HAP-1 (cell line): ENCODE measurements at regions not wholly inside any gene's neighbourhood (a gene's known extent, or its start where the extent isn't known, plus 50 kb on each side); places are given as distances from the start of the nearest gene placed in this dataset.

Experiments
- DNase-seq, 2 experiments: peaks; one replicate each; pipeline ENCODE4 v3.0.0-alpha.2; 2016 to 2020; ENCODE audit warnings: low spot score in 2 of 2
- H3K27me3 ChIP-seq: fragments of 250-450 bp; sonication (Bioruptor Pico); 2 replicates; pipeline ENCODE4 v1.5.1; 2020; ENCODE audit warnings: low read depth, mild to moderate bottlenecking, moderate library complexity
- H3K36me3 ChIP-seq: fragments of 250-450 bp; sonication (Bioruptor Pico); replicated peaks from 2 replicates; pipeline ENCODE4 v1.5.1; 2020; ENCODE audit warnings: mild to moderate bottlenecking
- H3K4me1 ChIP-seq: fragments of 250-450 bp; sonication (Bioruptor Pico); 2 replicates; pipeline ENCODE4 v1.5.1; 2020; ENCODE audit warnings: mild to moderate bottlenecking
- H3K4me3 ChIP-seq: fragments of 250-450 bp; sonication (Bioruptor Pico); 2 replicates; pipeline ENCODE4 v1.5.1; 2020; ENCODE audit warnings: mild to moderate bottlenecking, moderate library complexity
- H3K9me3 ChIP-seq: fragments of 250-450 bp; sonication (Bioruptor Pico); 2 replicates; pipeline ENCODE4 v1.5.1; 2020; ENCODE audit warnings: mild to moderate bottlenecking, moderate library complexity
- in situ Hi-C: fragments of 300-500 bp; cut with MboI; formaldehyde crosslinking; loops from 3 replicates; pipeline ENCODE4 v1.14.3; 2020; ENCODE audit warnings: low sequenced_read_pairs, inconsistent platforms, mixed read lengths

GRCh38 chr3:63037116-63037515 lies 161.9 kb upstream of the CADPS start:
- in situ Hi-C loops: no loop called here
- H3K36me3 ChIP-seq: no peaks in the 10 kb centered on the region
- no peak for DNase-seq

GRCh38 chr3:63042833-63043232 lies 167.6 kb upstream of the CADPS start:
- in situ Hi-C loops: no loop called here
- Histone ChIP-seq H3K9me3 (no peaks in the 10 kb centered on the region), H3K36me3 (no peaks in the 10 kb centered on the region), H3K27me3 (no peaks in the 10 kb centered on the region; the same call in 1 of the 2 replicates), H3K4me1 (no peaks in the 10 kb centered on the region), H3K4me3 (no peak overlapping the region)
- no peak for DNase-seq

More at GRCh38 chr3:63037116-63037515, 161.9 kb upstream of the CADPS start:
- no peaks in the 10 kb centered on the region for H3K4me1 ChIP-seq
- H3K4me3 ChIP-seq: no peak overlapping the region
- H3K27me3 ChIP-seq: no peaks in the 10 kb centered on the region; the same call in 1 of the 2 replicates
- no peaks in the 10 kb centered on the region for H3K9me3 ChIP-seq

- H3K27me3 ChIP-seq: no peaks in the 10 kb centered on the region; the same call in 1 of the 2 replicates
- H3K4me3 ChIP-seq: no peak overlapping the region
- H3K36me3 ChIP-seq: no peaks in the 10 kb centered on the region
- in situ Hi-C loops: no loop called here
- H3K4me1 ChIP-seq: no peaks in the 10 kb centered on the region
- no peak for DNase-seq
- no peaks in the 10 kb centered on the region for H3K9me3 ChIP-seq
These were observed 168.4 kb upstream of the CADPS start for GRCh38 chr3:63043631-63044030.

GRCh38 chr3:63046152-63046551 lies 170.9 kb upstream of the CADPS start:
- Histone ChIP-seq H3K4me3 (no peak overlapping the region), H3K27me3 (no peaks in the 10 kb centered on the region; the same call in none of the 2 replicates), H3K4me1 (no peaks in the 10 kb centered on the region), H3K36me3 (no peaks in the 10 kb centered on the region), H3K9me3 (no peaks in the 10 kb centered on the region)
- no peak for DNase-seq
- in situ Hi-C loops: no loop called here

- Histone ChIP-seq H3K36me3 (no peaks in the 10 kb centered on the region), H3K4me3 (no peak overlapping the region), H3K27me3 (no peaks in the 10 kb centered on the region; the same call in none of the 2 replicates), H3K4me1 (no peaks in the 10 kb centered on the region), H3K9me3 (no peaks in the 10 kb centered on the region)
- no peak for DNase-seq
- in situ Hi-C loops: no loop called here
These were observed 171.4 kb upstream of the CADPS start for GRCh38 chr3:63046580-63046979.

- in situ Hi-C loops: no loop called here
- DNase-seq: no peak
- Histone ChIP-seq H3K9me3 (no peaks in the 10 kb centered on the region), H3K4me3 (no peak overlapping the region), H3K4me1 (no peaks in the 10 kb centered on the region), H3K27me3 (no peaks in the 10 kb centered on the region; the same call in none of the 2 replicates), H3K36me3 (no peaks in the 10 kb centered on the region)
These were observed 171.9 kb upstream of the CADPS start for GRCh38 chr3:63047068-63047467.

- DNase-seq: no peak
- no peak overlapping the region for H3K4me3 ChIP-seq
- in situ Hi-C loops: no loop called here
- no peaks in the 10 kb centered on the region for H3K36me3 ChIP-seq
- no peaks in the 10 kb centered on the region; the same call in none of the 2 replicates for H3K27me3 ChIP-seq
- H3K9me3 ChIP-seq: no peaks in the 10 kb centered on the region
- no peaks in the 10 kb centered on the region for H3K4me1 ChIP-seq
These were observed 173.4 kb upstream of the CADPS start for GRCh38 chr3:63048367-63049326.

GRCh38 chr3:63050548-63051177 lies 175.4 kb upstream of the CADPS start:
- DNase-seq: no peak
- no peaks in the 10 kb centered on the region for H3K36me3 ChIP-seq
- no peak overlapping the region for H3K4me3 ChIP-seq
- in situ Hi-C loops: no loop called here
- no peaks in the 10 kb centered on the region for H3K4me1 ChIP-seq
- no peaks in the 10 kb centered on the region; the same call in none of the 2 replicates for H3K27me3 ChIP-seq
- no peaks in the 10 kb centered on the region for H3K9me3 ChIP-seq

- no peak overlapping the region for H3K4me3 ChIP-seq
- H3K36me3 ChIP-seq: no peaks in the 10 kb centered on the region
- H3K9me3 ChIP-seq: no peaks in the 10 kb centered on the region
- H3K27me3 ChIP-seq: no peaks in the 10 kb centered on the region; the same call in 1 of the 2 replicates
- in situ Hi-C loops: no loop called here
- DNase-seq: no peak
- H3K4me1 ChIP-seq: no peaks in the 10 kb centered on the region
These were observed 176.7 kb upstream of the CADPS start for GRCh38 chr3:63051920-63052319.

- Histone ChIP-seq H3K36me3 (no peaks in the 10 kb centered on the region), H3K4me3 (no peak overlapping the region), H3K27me3 (0 out of 2 replicates have a peak, but pooled peaks cover 7% of the 10 kb centered on the region), H3K9me3 (no peaks in the 10 kb centered on the region), H3K4me1 (no peaks in the 10 kb centered on the region)
- DNase-seq: no peak
- in situ Hi-C loops: no loop called here
These were observed 181.7 kb upstream of the CADPS start for GRCh38 chr3:63056932-63057331.

- Histone ChIP-seq H3K27me3 (0 out of 2 replicates have a peak, but pooled peaks cover 7% of the 10 kb centered on the region), H3K36me3 (no peaks in the 10 kb centered on the region)
- in situ Hi-C loops: no loop called here
These were observed 185.2 kb upstream of the CADPS start for GRCh38 chr3:63060412-63060811.

GRCh38 chr3:63061449-63061848 lies 186.2 kb upstream of the CADPS start:
- H3K36me3 ChIP-seq: no peaks in the 10 kb centered on the region
- 0 out of 2 replicates have a peak, but pooled peaks cover 7% of the 10 kb centered on the region for H3K27me3 ChIP-seq
- DNase-seq: no peak
- in situ Hi-C loops: no loop called here
- no peaks in the 10 kb centered on the region for H3K9me3 ChIP-seq
- H3K4me3 ChIP-seq: no peak overlapping the region
- no peaks in the 10 kb centered on the region for H3K4me1 ChIP-seq

More at GRCh38 chr3:63060412-63060811, 185.2 kb upstream of the CADPS start:
- H3K4me3 ChIP-seq: no peak overlapping the region
- DNase-seq: no peak
- H3K9me3 ChIP-seq: no peaks in the 10 kb centered on the region
- H3K4me1 ChIP-seq: no peaks in the 10 kb centered on the region

GRCh38 chr3:63064209-63064755 lies 189.1 kb upstream of the CADPS start:
- no peak overlapping the region for H3K4me3 ChIP-seq
- in situ Hi-C loops: no loop called here
- 0 out of 2 replicates have a peak, but pooled peaks cover 5% of the 10 kb centered on the region for H3K27me3 ChIP-seq
- DNase-seq: no peak
- H3K36me3 ChIP-seq: no peaks in the 10 kb centered on the region
- no peaks in the 10 kb centered on the region for H3K4me1 ChIP-seq
- H3K9me3 ChIP-seq: no peaks in the 10 kb centered on the region
